ENCODE measurements at regions not wholly inside any gene's neighbourhood (a gene's known extent, or its start where the extent isn't known, plus 50 kb on each side); places are given as distances from the start of the nearest gene placed in this dataset.

- no peaks in the 10 kb centered on the region for H3K79me2 ChIP-seq (ENCODE audit: control insufficient read depth in 1 of 2, insufficient read depth in 2 of 2, low read length in 2 of 2)
- H3K9me3 ChIP-seq (ENCODE audit: insufficient read depth in 2 of 2, low read depth in 1 of 2, low read length in 1 of 2), result peaks cover 3 to 6% of the 10 kb centered on the region in 2 experiments; a peak in 2 of 4 replicates
- H4K20me1 ChIP-seq (replicated peaks in 1 of 2; ENCODE audit: control insufficient read depth in 1 of 2, insufficient read depth in 2 of 2, low read length in 2 of 2), result no peaks in the 10 kb centered on the region
- no peak overlapping the region for H2BK20ac ChIP-seq (ENCODE audit: low read length)
- H3K4me3 ChIP-seq (ENCODE audit: extremely low read depth in 1 of 4, insufficient read depth in 2 of 4, low read depth in 3 of 4, low read length in 4 of 4), result no peak overlapping the region
- ChIA-PET POLR2A (ENCODE audit: partially characterized antibody) (no interaction called here), CTCF (ENCODE audit: partially characterized antibody) (interaction anchor here (0.6 kb wide), 1 partner anchor 447 kb away, joined by 3 read pairs; no protein-coding TSS in a partner anchor)
- DNase-seq (ENCODE audit: low read depth in 1 of 2, low spot score in 2 of 2), result no peak
- 0 out of 8 replicates have a peak, but pooled peaks cover 0 to 1% (median 0%) of the 10 kb centered on the region in 4 experiments for H3K36me3 ChIP-seq (ENCODE audit: control insufficient read depth in 2 of 4, insufficient read depth in 4 of 4, low read length in 3 of 4)
- H2BK15ac ChIP-seq (ENCODE audit: low read length), result no peak overlapping the region
- H4K91ac ChIP-seq (replicated peaks; ENCODE audit: insufficient read length, low read length), result no peak overlapping the region
- no peak overlapping the region for H2BK12ac ChIP-seq (ENCODE audit: low read depth, low read length)
- H3K79me1 ChIP-seq (ENCODE audit: low read depth, low read length), result no peaks in the 10 kb centered on the region
- no peaks in the 10 kb centered on the region for H3K23me2 ChIP-seq (ENCODE audit: low read depth, low read length)
- H3K56ac ChIP-seq (replicated peaks; ENCODE audit: insufficient read length, low read depth, low read length), result no peak overlapping the region
- H3K23ac ChIP-seq (ENCODE audit: insufficient read length), result no peak overlapping the region
- H2AK5ac ChIP-seq (ENCODE audit: low read depth, low read length), result no peak overlapping the region
- no peak overlapping the region for H2AFZ ChIP-seq (ENCODE audit: low read length)
- H4K8ac ChIP-seq (ENCODE audit: extremely low read depth, insufficient read depth, low read length), result no peak overlapping the region
- H4K5ac ChIP-seq (ENCODE audit: insufficient read length, low read depth, low read length), result no peak overlapping the region
- H3K4me1 ChIP-seq (replicated peaks in 1 of 4; ENCODE audit: control insufficient read depth in 3 of 4, insufficient read depth in 4 of 4, low read length in 3 of 4), result no peaks in the 10 kb centered on the region
- H3K14ac ChIP-seq (ENCODE audit: insufficient read length), result no peak overlapping the region
- FAIRE-seq, result no peak
- no peak overlapping the region for H3K18ac ChIP-seq (ENCODE audit: extremely low read depth, low read length)
- H2BK120ac ChIP-seq (replicated peaks; ENCODE audit: low read depth, low read length), result no peak overlapping the region
- H3K27me3 ChIP-seq (replicated peaks in 1 of 4; ENCODE audit: control insufficient read depth in 3 of 4, extremely low read depth in 1 of 4, insufficient read depth in 3 of 4, low read length in 3 of 4), result no peaks in the 10 kb centered on the region
- no peak overlapping the region for H3K9ac ChIP-seq (replicated peaks in 1 of 4; ENCODE audit: extremely low read depth in 1 of 4, low read depth in 3 of 4, low read length in 3 of 4)
- H2BK5ac ChIP-seq (ENCODE audit: low read depth, low read length), result no peak overlapping the region
- no peak overlapping the region for H3K4me2 ChIP-seq (ENCODE audit: insufficient read depth in 1 of 2, low read depth in 2 of 2, low read length in 2 of 2)
- H3K27ac ChIP-seq (ENCODE audit: low read depth, low read length), result no peak overlapping the region
- no peak overlapping the region for H3K4ac ChIP-seq (replicated peaks; ENCODE audit: insufficient read length, low read depth, low read length)
- TF ChIP-seq FOSL1 (IDR thresholded peaks at IDR 0.05; ENCODE audit: insufficient read depth, low read depth, low read length) (no peak), CBX8 (IDR thresholded peaks at IDR 0.05; ENCODE audit: borderline replicate concordance, low read depth, low read length) (no peak), CTBP2 (IDR thresholded peaks at IDR 0.05; ENCODE audit: borderline replicate concordance, insufficient read depth, insufficient read length, low read length) (no peak), SRF (IDR thresholded peaks at IDR 0.05; ENCODE audit: low read depth, low read length) (no peak), SP1 (IDR thresholded peaks at IDR 0.05; ENCODE audit: low read depth, low read length) (no peak), ASH2L (IDR thresholded peaks at IDR 0.05; ENCODE audit: low read length) (no peak), SP4 (IDR thresholded peaks at IDR 0.05; ENCODE audit: low read length) (no peak), BRCA1 (IDR thresholded peaks at IDR 0.05; ENCODE audit: low read depth, low read length) (no peak), CHD1 (IDR thresholded peaks at IDR 0.05; ENCODE audit: low read depth, low read length) (no peak), CHD2 (IDR thresholded peaks at IDR 0.05; ENCODE audit: low read length) (no peak), CREB1 (IDR thresholded peaks at IDR 0.05) (no peak), ATF2 (IDR thresholded peaks at IDR 0.05; ENCODE audit: low read length) (no peak)
Measured at GRCh38 chr1:232407120-232407519, 222.8 kb downstream of the SIPA1L2 start.

Data from H1 (cell line).